ENCODE measurements at regions not wholly inside any gene's neighbourhood (a gene's known extent, or its start where the extent isn't known, plus 50 kb on each side); places are given as distances from the start of the nearest gene placed in this dataset.
A peak's percentile ranks its signal among the peaks of the same experiment; 100 is the strongest.
"Not testable (repeated sequence)": the region's sequence is repeated elsewhere in the genome, so short reads cannot be mapped to it uniquely, and the experiment has no call there.

DNA sequence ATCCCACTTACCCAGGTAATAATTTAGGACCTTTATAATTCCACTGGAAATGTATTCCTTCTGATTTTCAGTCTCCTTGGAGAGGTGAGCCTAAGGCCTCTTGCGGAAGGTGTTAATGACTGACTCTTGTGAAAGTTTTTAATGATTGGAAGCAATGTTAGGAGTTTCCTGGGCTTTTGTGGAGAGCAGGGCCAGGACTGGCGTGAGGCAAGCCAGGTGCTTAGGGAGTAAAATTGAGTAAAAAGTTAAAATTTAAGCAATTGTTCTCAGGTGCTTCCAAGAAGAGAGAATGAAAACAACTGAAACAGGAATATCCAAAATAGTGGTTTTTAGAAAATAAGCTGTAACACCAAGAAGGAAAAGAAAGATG lies 130.6 kb upstream of the TGFBR2 start:
- no peak overlapping the region for H3K9ac ChIP-seq (ENCODE audit: insufficient read depth, low read length)
- H2AFZ ChIP-seq (ENCODE audit: low read length): no peak overlapping the region
- no peak overlapping the region for H3K27ac ChIP-seq (ENCODE audit: insufficient read depth, low read length)
- no peak overlapping the region for H3K4me2 ChIP-seq (ENCODE audit: extremely low read depth, insufficient read depth, low read length)
- H3K4me1 ChIP-seq (ENCODE audit: control insufficient read depth, extremely low read depth, insufficient read depth, low read length): peaks cover 4% of the 10 kb centered on the region
- no peaks in the 10 kb centered on the region for H4K20me1 ChIP-seq (ENCODE audit: control insufficient read depth, extremely low read depth, insufficient read depth, low read length)
- H3K27me3 ChIP-seq (ENCODE audit: control insufficient read depth, insufficient read depth, low read length): no peaks in the 10 kb centered on the region
- TF ChIP-seq, protein P1, sequence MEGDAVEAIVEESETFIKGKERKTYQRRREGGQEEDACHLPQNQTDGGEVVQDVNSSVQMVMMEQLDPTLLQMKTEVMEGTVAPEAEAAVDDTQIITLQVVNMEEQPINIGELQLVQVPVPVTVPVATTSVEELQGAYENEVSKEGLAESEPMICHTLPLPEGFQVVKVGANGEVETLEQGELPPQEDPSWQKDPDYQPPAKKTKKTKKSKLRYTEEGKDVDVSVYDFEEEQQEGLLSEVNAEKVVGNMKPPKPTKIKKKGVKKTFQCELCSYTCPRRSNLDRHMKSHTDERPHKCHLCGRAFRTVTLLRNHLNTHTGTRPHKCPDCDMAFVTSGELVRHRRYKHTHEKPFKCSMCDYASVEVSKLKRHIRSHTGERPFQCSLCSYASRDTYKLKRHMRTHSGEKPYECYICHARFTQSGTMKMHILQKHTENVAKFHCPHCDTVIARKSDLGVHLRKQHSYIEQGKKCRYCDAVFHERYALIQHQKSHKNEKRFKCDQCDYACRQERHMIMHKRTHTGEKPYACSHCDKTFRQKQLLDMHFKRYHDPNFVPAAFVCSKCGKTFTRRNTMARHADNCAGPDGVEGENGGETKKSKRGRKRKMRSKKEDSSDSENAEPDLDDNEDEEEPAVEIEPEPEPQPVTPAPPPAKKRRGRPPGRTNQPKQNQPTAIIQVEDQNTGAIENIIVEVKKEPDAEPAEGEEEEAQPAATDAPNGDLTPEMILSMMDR (conservative IDR thresholded peaks at IDR 0.05 in 1 of 2, IDR thresholded peaks at IDR 0.05 in 1 of 2; ENCODE audit: low read depth in 1 of 2, low read length in 2 of 2): no peak
- no peak for TF ChIP-seq EZH2 (IDR thresholded peaks at IDR 0.05; ENCODE audit: low read length, missing control alignments)
- H3K79me2 ChIP-seq (ENCODE audit: control insufficient read depth, insufficient read depth, low read length): no peaks in the 10 kb centered on the region
- DNase-seq (ENCODE audit: low read depth in 2 of 2): no peak
- no peak overlapping the region for H3K4me3 ChIP-seq (replicated peaks in 1 of 4; ENCODE audit: control extremely low read depth in 1 of 4, insufficient read depth in 1 of 4, low read depth in 3 of 4, low read length in 4 of 4)
- H3K36me3 ChIP-seq (ENCODE audit: control insufficient read depth, insufficient read depth, low read length): no peaks in the 10 kb centered on the region
- no peaks in the 10 kb centered on the region for H3K9me3 ChIP-seq (ENCODE audit: control insufficient read depth, insufficient read depth, low read depth, low read length)

DNA sequence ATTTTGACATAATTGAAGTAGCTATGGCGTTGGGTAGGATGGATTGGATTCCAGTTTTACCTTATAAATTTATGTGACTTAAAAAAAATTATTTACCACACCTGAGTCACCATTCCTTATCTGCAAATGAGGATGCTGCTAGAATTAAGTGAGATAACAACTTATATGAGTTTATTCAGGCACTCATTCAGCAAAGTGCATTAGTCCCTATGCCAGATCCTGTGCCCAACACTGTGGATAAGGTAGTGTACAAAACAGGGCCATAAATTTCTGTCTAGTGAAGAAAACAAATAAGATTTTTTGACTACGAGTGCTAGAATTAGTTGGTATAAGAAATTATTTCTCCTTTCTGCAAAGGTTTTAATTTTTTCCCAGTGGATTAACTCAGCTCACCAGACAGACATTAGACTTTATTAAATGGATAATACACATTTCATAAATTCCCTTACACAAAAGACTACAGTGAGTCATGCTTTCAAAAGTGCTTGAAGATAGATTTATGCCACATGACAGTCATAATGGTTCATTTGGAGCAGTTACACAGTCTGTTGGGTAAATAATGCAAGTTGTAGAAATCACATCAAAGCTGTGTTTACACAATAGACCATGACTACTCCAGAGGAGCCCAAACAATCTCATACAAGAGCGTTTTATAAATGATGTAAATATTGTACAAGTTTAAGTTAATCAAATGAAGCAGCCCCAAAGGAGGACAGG lies 129.9 kb upstream of the TGFBR2 start:
- H3K36me3 ChIP-seq (ENCODE audit: control insufficient read depth, insufficient read depth, low read length): no peaks in the 10 kb centered on the region
- no peak overlapping the region for H3K27ac ChIP-seq (ENCODE audit: insufficient read depth, low read length)
- no peak overlapping the region for H3K9ac ChIP-seq (ENCODE audit: insufficient read depth, low read length)
- H3K9me3 ChIP-seq (ENCODE audit: control insufficient read depth, insufficient read depth, low read depth, low read length): no peaks in the 10 kb centered on the region
- DNase-seq (ENCODE audit: low read depth in 2 of 2): peak; percentile 49 to 72
- no peaks in the 10 kb centered on the region for H3K27me3 ChIP-seq (ENCODE audit: control insufficient read depth, insufficient read depth, low read length)
- H3K79me2 ChIP-seq (ENCODE audit: control insufficient read depth, insufficient read depth, low read length): no peaks in the 10 kb centered on the region
- H3K4me2 ChIP-seq (ENCODE audit: extremely low read depth, insufficient read depth, low read length): no peak overlapping the region
- H2AFZ ChIP-seq (ENCODE audit: low read length): no peak overlapping the region
- no peak overlapping the region for H3K4me3 ChIP-seq (replicated peaks in 1 of 4; ENCODE audit: control extremely low read depth in 1 of 4, insufficient read depth in 1 of 4, low read depth in 3 of 4, low read length in 4 of 4)
- H3K4me1 ChIP-seq (ENCODE audit: control insufficient read depth, extremely low read depth, insufficient read depth, low read length): peaks cover 4% of the 10 kb centered on the region
- H4K20me1 ChIP-seq (ENCODE audit: control insufficient read depth, extremely low read depth, insufficient read depth, low read length): no peaks in the 10 kb centered on the region
- no peak for TF ChIP-seq EZH2 (IDR thresholded peaks at IDR 0.05; ENCODE audit: low read length, missing control alignments)
- TF ChIP-seq, protein P1 (conservative IDR thresholded peaks at IDR 0.05 in 1 of 2, IDR thresholded peaks at IDR 0.05 in 1 of 2; ENCODE audit: low read depth in 1 of 2, low read length in 2 of 2): no peak

DNA sequence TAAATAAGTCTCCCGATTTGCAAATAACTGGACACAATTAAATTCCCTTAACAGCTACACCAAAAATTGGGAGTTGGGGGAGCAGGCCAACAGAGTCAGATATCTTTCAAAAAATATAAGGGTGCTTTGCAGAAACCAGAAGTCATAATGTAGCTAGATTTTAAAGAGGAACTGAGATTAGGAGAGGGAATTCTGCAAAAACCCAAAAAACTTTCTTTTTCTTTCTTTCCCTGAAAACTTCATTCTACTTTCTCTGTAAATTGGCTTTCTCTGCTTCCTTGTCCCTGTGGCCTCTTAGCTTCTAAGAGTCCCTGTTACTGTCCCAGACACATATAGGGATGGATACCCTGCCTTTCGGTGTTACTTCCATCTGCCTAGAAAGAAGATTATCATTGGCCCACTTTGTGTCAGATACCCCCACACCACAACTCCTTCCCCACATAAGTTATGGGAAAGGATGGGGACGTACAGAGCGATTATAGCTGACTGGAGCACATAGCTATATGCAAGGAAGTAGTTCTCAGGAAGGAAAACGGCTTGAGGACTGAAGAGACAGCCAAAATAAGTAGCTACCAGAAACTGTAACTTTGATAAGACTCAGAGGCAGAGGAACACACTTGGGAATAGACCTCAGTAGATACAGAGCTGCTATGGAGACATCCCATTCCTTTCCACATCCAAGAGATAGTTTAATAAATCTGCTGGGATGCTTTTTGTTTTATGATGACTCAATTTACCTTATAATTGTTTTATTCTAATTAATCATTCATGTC lies 129.1 kb upstream of the TGFBR2 start:
- Histone ChIP-seq H4K20me1 (ENCODE audit: control insufficient read depth, extremely low read depth, insufficient read depth, low read length) (no peaks in the 10 kb centered on the region), H3K9ac (ENCODE audit: insufficient read depth, low read length) (no peak overlapping the region), H3K27me3 (ENCODE audit: control insufficient read depth, insufficient read depth, low read length) (no peaks in the 10 kb centered on the region), H3K36me3 (ENCODE audit: control insufficient read depth, insufficient read depth, low read length) (no peaks in the 10 kb centered on the region), H3K4me2 (ENCODE audit: extremely low read depth, insufficient read depth, low read length) (no peak overlapping the region), H3K27ac (ENCODE audit: insufficient read depth, low read length) (no peak overlapping the region), H3K79me2 (ENCODE audit: control insufficient read depth, insufficient read depth, low read length) (no peaks in the 10 kb centered on the region), H3K9me3 (ENCODE audit: control insufficient read depth, insufficient read depth, low read depth, low read length) (no peaks in the 10 kb centered on the region), H3K4me3 (replicated peaks in 1 of 4; ENCODE audit: control extremely low read depth in 1 of 4, insufficient read depth in 1 of 4, low read depth in 3 of 4, low read length in 4 of 4) (no peak overlapping the region), H2AFZ (ENCODE audit: low read length) (no peak overlapping the region), H3K4me1 (ENCODE audit: control insufficient read depth, extremely low read depth, insufficient read depth, low read length) (peaks cover 4% of the 10 kb centered on the region)
- no peak for DNase-seq (ENCODE audit: low read depth in 2 of 2)
- TF ChIP-seq EZH2 (IDR thresholded peaks at IDR 0.05; ENCODE audit: low read length, missing control alignments): no peak
- TF ChIP-seq, protein P1 (conservative IDR thresholded peaks at IDR 0.05 in 1 of 2, IDR thresholded peaks at IDR 0.05 in 1 of 2; ENCODE audit: low read depth in 1 of 2, low read length in 2 of 2): no peak

DNA sequence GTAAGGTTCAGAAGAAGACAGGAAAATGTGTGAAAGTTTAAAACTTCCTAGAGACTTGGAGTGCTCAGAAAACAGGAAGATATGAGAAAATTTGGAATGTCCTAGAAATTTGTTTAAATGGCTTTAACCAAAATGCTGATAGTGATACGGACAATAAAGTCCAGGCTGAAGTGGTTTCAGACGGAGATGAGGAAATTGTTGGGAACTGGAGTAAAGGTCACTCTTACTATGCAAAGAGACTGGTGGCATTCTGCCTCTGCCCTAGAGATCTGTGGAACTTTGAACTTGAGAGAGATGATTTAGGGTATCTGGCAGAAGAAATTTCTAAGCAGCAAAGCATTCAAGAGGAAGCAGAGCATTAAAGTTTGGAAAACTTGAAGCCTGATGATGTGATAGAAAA lies 126.7 kb upstream of the TGFBR2 start:
- not testable (repeated sequence) for H3K79me2 ChIP-seq (ENCODE audit: control insufficient read depth, insufficient read depth, low read length); H3K27me3 ChIP-seq (ENCODE audit: control insufficient read depth, insufficient read depth, low read length); H3K9ac ChIP-seq (ENCODE audit: insufficient read depth, low read length); H3K4me2 ChIP-seq (ENCODE audit: extremely low read depth, insufficient read depth, low read length); H3K36me3 ChIP-seq (ENCODE audit: control insufficient read depth, insufficient read depth, low read length); H3K4me3 ChIP-seq (replicated peaks in 1 of 4; ENCODE audit: control extremely low read depth in 1 of 4, insufficient read depth in 1 of 4, low read depth in 3 of 4, low read length in 4 of 4); H3K27ac ChIP-seq (ENCODE audit: insufficient read depth, low read length); H3K9me3 ChIP-seq (ENCODE audit: control insufficient read depth, insufficient read depth, low read depth, low read length); H2AFZ ChIP-seq (ENCODE audit: low read length); DNase-seq (ENCODE audit: low read depth in 2 of 2); H3K4me1 ChIP-seq (ENCODE audit: control insufficient read depth, extremely low read depth, insufficient read depth, low read length); H4K20me1 ChIP-seq (ENCODE audit: control insufficient read depth, extremely low read depth, insufficient read depth, low read length)

All from fibroblast of lung (primary cell).